Stimulated activated CD8-positive, alpha-beta memory T cell treated with anti-CD3 and anti-CD28 coated beads, Interleukin-12 subunit alpha, Interleukin-12 subunit beta, amount 100 ng/mL, for 4 hours (primary cell): ENCODE measurements at regions not wholly inside any gene's neighbourhood (a gene's known extent, or its start where the extent isn't known, plus 50 kb on each side); places are given as distances from the start of the nearest gene placed in this dataset.
"Not testable (repeated sequence)": the region's sequence is repeated elsewhere in the genome, so short reads cannot be mapped to it uniquely, and the experiment has no call there.

ENCODE experiments used
- DNase-seq: peaks from one replicate; pipeline ENCODE4 v3.0.0-alpha.2; 2020; ENCODE audit warnings: low read depth

DNA sequence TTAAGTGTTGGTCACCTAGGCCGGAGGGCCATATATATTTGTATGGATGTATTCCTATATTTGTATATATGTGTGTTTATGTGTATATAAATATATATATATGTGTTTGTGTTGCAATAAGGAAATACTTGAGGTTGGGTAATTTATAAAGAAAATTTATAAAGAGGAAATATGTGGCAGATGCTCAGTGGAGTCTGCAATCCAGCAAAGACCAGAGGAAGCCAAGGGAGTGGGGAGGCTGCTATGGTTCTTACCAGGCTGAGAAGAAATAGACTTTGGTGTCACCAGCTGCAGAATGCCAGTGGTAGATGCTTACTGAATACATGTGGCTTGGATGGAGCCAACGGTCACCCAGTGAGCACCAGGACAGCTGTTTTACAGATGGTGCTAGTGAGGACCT is 97.4 kb upstream of the ELOVL5 start:
- no peak for DNase-seq

- DNase-seq: no peak
Measured at GRCh38 chr6:53441761-53442160, 93.0 kb upstream of the ELOVL5 start.

- no peak for DNase-seq
Measured at GRCh38 chr6:53441035-53441493, 92.3 kb upstream of the ELOVL5 start.

GRCh38 chr6:53440336-53440945 is 91.7 kb upstream of the ELOVL5 start:
- DNase-seq: no peak

DNA sequence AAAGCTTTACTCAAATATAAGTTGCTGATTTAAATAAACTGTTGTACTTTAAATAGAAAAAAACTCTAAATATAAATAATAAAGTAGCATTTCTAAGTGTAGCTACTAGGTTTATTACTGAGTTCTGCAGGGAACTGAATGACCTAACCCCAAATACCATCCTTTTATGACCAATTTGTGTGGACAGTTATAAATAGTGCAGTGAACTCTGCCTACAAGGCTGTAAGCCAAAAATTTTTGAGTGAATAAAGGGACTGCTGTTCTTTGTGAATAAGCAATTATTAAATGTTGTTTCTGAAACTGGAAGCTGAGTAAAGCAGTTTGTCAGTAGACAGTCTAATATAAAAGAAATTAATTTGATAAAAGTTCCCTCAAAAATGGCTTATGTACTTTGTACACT is 90.8 kb upstream of the ELOVL5 start:
- no peak for DNase-seq

DNA sequence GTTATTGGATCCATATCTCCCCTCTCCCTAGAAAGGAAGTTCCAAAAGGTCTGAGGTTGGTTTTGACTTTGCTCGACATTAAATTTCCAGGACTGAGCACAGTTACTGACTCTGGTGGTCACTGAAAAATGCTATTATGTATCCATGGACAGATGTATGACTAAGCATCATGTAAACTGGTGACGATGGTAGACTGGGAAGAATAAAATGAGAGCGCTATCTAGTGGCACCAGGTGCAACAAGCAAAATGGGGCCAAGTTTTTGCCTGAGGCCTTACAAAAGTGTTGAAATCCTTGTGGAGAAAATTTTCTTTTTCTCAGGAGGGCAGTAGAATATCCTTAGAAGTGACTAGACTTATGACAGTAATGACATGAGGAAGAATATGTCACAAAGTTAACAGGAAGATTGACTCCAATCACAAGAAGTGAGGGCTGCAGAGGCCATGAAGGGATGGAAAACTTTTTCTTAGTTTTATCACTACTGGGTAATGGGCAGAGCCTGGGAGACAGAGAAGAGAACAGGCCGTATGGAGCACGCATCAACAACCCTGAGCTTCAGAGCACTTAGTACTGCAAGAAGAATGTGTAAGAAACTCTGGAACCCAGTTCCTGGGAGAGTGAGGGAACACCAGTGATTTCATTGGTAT is 88.9 kb upstream of the ELOVL5 start:
- no peak for DNase-seq

DNA sequence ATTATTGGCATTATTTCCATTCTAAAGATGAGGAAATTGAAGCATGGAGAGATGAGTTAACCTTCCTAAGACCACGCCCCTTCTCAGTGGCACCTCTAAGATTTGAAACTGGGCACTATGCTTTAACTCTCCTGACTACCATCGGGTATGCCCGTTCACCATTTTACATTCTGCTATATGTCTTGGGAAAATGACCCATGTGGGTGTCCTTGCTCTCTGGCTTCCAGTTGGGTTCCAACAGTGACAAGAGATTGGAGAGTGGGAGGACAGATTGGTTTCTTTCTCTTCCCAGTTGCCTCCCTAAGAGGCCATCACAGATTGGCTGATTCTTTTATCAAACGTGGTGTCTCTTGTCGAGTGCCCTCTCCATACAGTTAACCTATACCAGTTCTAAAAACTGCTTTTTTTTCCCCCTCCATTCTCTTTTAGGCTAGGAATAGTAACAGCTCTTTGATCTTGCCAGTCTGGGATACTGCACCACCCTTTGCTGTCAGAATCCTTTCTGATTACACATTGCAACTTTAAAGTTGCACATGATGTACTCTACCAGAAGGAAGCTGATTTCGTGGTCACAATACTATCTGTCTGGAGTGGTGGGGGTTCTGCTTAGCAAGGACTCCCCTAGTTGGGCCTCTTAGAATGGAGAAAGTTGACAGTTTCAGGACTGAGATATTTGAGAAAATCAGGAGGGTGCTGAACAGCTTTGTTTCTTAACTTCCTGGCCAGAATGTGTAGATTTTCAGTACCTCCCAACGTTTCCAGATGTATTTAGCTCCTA is 88.0 kb upstream of the ELOVL5 start:
- no peak for DNase-seq

DNA sequence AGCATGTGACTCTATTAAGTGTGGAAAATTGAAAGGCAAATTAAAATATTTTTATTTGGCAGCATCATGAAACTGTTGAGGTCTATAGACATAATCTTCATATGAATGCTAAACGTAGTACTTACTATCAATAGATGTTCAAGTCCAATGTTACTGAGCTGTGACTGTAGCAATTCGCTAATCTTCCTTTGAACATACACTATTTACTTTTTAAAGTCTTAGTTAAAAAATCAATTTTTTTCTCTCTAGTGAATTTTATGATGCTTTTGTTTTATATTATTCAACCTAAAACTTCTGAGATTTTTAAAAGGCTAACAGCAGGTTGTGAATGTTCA is 85.2 kb upstream of the ELOVL5 start:
- DNase-seq: no peak

- no peak for DNase-seq
Measured at GRCh38 chr6:53433261-53433950, 84.7 kb upstream of the ELOVL5 start.

GRCh38 chr6:53432318-53433161 is 83.8 kb upstream of the ELOVL5 start:
- no peak for DNase-seq

DNA sequence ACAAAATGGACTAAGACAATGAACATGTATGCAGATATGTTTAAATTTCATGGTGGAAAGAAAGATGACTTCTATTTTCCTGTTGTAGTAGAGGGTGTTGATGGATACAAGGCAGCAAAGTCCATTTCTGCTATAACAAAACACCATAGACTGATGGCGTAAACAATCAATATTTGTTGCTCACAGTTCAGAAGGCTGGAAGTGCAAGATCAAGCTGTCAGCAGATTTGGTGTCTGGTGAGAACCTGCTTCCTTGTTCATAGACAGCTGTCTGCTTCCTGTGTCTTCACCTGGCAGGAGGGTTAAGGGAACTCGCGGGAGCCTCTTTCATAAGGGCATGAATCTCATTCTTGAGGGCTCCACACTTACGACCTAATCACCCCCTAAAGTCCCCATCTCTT is 83.0 kb upstream of the ELOVL5 start:
- no peak for DNase-seq

DNA sequence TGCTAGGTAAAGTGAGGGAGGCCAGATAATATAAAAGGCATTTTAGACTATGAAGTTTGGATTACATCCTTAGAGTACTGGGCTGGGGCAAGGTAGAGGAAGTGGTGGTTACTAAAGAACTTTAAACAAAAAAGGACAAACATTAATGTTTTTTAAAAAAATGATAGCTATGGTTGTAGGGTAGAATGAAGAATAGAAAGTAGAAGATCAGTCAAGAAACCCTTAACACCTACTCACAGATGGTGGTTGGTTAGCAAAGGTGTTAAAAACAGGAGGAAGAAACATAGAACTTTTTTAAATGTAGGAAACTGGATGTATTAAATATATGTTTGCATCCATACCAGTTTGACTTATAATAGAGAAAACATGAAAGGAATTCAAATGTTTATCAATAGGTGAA is 80.7 kb upstream of the ELOVL5 start:
- no peak for DNase-seq

- DNase-seq: no peak
Measured at GRCh38 chr6:53428886-53429285, 80.1 kb upstream of the ELOVL5 start.

GRCh38 chr6:53426667-53427270 is 78.0 kb upstream of the ELOVL5 start:
- no peak for DNase-seq

- DNase-seq: no peak
Measured at GRCh38 chr6:53426117-53426516, 77.4 kb upstream of the ELOVL5 start.

DNA sequence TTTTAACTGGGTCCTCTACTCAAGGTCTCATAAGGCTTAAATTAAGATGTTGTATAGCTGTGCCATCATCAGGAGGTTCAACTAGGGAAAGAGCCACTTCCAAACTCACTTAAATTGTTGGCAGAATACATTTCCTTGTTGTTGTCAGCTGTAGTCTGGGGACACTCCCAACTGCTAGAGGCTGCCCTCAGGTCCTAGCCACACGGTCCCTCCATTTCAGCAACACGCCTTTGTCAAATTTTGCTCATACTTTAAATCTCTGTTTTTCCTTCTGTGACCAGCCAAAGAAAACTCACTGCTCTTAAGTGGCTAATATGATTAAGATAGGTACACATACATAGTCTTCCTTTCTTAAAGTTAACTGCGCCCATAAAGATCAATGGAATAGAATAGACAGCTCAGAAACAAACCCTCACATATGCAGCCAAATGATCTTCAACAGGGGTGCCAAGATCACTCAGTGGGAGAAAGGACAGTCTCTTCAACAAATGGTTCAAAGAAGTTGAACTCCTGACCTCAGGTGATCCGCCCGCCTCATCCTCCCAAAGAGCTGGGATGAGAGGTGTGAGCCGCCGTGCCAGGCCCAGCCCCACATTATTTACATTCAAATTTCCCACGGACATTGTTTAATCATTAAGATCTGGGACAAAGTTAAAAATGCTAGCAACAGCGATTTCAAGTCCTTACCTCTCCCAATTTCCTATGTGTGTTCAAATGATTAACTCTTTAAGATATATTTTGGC is 76.4 kb upstream of the ELOVL5 start:
- DNase-seq: no peak

GRCh38 chr6:53424300-53424699 is 75.5 kb upstream of the ELOVL5 start:
- no peak for DNase-seq

DNA sequence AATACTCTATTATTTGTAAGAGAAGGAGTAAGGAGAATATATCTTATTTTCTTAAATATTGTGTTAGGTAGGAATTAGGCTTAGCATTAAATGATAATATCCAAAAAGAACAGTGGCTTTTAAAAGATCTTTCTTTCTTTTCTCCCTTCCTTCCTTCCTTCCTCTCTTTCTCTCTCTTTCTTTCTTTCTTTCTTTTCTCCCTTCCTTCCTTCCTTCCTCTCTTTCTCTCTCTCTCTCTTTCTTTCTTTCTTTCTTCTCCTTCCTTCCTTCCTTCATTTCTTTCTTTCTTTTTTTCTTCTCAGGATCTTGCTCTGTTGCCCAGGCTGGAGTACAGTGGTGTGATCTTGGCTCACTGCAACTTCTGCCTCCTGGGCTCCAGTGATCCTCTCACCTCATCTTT is 74.8 kb upstream of the ELOVL5 start:
- not testable (repeated sequence) for DNase-seq

DNA sequence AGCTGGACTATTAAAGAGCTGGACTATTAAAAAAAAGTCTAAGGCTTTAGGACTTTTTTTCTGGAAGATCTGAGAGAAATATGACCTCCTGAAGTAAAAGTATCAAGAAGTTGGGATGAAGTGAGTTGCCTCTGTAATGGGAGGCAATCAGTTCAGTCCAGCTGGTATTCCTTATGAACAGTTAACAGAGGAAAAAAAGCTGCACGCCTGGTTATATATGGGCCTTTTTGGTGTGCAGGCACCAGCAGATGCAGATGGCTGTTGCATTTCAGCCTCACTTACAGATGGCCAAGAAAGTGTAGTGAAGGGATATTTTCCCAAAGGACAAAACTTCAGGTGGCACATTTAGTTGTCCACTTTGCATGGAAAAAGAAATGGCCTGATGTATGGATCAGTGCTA is 70.3 kb upstream of the ELOVL5 start:
- DNase-seq: no peak

GRCh38 chr6:53418288-53418687 is 69.5 kb upstream of the ELOVL5 start:
- no peak for DNase-seq

DNA sequence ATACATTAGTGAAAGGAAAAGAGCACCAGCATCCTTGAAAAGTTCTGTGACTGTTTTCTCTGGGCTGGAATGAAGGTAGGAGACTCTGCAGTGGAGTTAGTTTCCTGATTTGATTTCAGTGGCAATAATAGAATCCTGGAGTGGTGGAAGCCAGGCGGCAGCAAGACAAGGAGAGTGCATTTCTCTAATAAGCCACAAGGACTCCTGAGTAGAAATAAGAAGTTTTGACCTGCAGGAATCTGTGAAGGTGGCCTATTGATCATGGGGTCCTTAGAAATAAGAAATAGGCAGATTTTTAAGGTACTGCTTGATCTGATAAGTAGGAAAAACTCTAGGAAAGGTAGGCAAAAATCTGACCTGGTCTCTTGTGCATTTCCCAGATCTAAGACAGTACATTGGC is 68.4 kb upstream of the ELOVL5 start:
- DNase-seq: no peak
